Epithelial cell of esophagus (primary cell): ENCODE measurements at regions not wholly inside any gene's neighbourhood (a gene's known extent, or its start where the extent isn't known, plus 50 kb on each side); places are given as distances from the start of the nearest gene placed in this dataset.

Experiments
- DNase-seq: peaks from one replicate; pipeline ENCODE4 v3.0.0; 2010; ENCODE audit warnings: low read depth
- H3K4me3 ChIP-seq: 2 replicates; pipeline ENCODE4 v1.5.1; 2011; ENCODE audit warnings: mild to moderate bottlenecking, low read length, control low read depth
- TF ChIP-seq, protein P1 (sequence below): IDR thresholded peaks from 2 replicates; pipeline ENCODE4 v1.5.1; 2011; ENCODE audit warnings: low read depth, mild to moderate bottlenecking, low read length, control low read depth, inconsistent platforms; ENCODE audit not compliant: insufficient read depth; ENCODE audit errors: missing control alignments

DNA sequence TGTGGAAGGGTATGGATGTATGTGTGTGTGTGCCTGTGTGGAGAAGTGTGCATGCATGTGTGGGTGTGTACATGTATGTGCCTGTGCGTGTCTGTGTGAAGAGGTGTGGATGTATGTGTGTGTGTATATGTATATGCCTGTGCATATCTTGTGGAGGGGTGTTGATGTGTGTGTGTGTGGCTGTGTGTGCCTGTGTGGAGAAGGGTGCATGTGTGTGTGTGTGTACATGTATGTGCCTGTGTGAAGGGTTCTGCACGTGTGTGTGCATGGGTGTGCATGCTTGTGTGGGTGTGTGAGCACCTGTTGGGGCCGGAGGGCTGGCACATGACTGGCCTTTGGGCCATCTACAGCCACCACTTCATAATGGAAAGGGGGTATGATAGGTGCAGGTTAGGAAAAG is 291.4 kb downstream of the IRX2 start:
- no peak overlapping the region for H3K4me3 ChIP-seq
- no peak for DNase-seq
- TF ChIP-seq, protein P1, sequence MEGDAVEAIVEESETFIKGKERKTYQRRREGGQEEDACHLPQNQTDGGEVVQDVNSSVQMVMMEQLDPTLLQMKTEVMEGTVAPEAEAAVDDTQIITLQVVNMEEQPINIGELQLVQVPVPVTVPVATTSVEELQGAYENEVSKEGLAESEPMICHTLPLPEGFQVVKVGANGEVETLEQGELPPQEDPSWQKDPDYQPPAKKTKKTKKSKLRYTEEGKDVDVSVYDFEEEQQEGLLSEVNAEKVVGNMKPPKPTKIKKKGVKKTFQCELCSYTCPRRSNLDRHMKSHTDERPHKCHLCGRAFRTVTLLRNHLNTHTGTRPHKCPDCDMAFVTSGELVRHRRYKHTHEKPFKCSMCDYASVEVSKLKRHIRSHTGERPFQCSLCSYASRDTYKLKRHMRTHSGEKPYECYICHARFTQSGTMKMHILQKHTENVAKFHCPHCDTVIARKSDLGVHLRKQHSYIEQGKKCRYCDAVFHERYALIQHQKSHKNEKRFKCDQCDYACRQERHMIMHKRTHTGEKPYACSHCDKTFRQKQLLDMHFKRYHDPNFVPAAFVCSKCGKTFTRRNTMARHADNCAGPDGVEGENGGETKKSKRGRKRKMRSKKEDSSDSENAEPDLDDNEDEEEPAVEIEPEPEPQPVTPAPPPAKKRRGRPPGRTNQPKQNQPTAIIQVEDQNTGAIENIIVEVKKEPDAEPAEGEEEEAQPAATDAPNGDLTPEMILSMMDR: no peak

DNA sequence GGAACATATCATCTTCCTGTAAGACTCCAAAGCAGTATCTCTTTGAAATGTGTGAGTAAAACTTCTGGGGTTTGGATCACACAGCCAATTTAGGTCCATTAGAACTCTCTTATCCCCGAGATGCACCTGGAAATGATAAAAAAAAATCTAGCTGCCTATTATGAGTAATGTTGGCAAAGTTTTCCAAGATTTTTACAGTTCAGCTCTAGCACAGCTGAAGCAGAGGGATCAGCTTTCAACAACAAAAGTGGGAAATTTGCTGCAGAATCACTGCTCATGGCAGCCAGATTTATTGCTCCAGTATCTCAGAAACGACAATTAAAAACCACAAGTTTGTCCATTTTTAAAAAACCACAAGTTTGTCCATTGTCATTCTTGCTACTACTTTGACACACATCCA is 292.2 kb downstream of the IRX2 start:
- H3K4me3 ChIP-seq: no peak overlapping the region
- no peak for DNase-seq
- TF ChIP-seq, protein P1: no peak

DNA sequence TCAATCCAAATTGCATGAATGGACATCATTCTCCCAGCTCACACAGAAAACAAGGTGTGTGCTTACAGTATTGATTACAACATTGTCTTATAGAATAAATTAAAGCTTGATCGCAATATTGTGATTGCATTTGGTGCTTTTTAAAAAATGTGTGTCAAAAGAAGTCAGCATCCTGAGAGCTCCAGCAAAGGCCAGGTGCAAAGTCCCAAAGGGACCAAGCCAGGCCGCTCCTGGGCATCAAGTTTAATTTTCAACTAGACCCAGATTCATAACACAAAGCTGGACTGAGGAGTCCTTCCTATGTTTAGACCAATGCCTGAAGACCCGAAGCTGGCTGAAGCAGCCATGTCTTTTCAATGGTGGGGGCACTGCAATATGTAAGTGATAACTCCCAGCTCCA is 295.6 kb downstream of the IRX2 start:
- DNase-seq: no peak
- no peak overlapping the region for H3K4me3 ChIP-seq
- TF ChIP-seq, protein P1: no peak

DNA sequence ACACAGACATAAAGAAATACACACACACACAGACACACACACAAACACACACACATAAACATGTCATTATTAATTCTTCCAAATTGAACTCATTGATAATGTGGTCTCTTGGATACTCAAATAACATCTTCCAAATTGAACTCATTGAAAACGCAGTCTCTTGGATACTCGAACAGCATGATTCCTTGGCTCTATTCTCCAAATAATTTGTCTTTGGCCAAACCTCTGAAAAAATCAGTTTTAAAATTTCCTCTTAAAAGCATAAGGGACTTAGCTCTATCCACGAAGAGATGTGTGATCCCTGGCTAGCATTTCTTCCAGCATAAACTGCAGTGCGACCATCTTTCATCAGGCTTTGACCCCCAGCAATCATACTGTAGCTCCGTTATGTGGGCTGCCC is 296.6 kb downstream of the IRX2 start:
- DNase-seq: no peak
- TF ChIP-seq, protein P1: no peak
- no peak overlapping the region for H3K4me3 ChIP-seq

DNA sequence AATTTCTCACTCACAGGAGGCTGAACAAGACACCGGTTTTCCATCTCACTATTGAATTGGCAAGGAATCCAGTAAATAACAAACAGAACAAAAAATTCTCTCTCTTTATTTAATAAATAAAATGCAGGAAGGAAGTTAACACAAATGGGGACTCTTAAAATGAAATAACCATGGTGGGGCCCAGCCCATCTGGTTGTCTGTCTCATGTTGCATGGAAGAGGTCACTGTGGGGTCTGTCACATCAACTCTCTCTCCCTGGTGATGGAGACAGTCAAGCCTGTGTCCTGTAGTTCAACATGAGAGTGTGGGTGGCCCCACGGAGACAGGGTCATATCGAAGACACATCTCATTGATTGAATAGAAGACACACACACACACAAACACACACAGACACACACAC is 297.7 kb downstream of the IRX2 start:
- TF ChIP-seq, protein P1: no peak
- H3K4me3 ChIP-seq: no peak overlapping the region
- no peak for DNase-seq

DNA sequence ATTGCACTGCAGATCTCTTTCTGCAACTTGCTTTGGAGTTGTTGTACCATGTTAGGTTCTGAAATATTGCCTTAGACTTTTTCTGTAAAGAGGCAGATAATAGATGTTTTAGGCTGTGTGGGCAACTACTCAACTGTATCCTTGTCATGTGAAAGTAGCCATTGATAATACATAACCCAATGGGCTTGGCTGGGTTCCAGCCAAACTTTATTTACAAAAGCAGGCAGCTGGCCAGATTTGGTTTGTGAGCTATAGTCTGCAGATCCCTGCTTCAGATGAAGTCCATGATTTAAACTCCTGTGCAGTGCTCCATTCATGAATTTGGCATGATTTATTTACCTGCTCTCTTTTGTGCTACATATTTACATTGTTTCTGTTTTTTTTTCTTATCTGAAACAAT is 300.4 kb downstream of the IRX2 start:
- TF ChIP-seq, protein P1: no peak
- DNase-seq: no peak
- no peak overlapping the region for H3K4me3 ChIP-seq

DNA sequence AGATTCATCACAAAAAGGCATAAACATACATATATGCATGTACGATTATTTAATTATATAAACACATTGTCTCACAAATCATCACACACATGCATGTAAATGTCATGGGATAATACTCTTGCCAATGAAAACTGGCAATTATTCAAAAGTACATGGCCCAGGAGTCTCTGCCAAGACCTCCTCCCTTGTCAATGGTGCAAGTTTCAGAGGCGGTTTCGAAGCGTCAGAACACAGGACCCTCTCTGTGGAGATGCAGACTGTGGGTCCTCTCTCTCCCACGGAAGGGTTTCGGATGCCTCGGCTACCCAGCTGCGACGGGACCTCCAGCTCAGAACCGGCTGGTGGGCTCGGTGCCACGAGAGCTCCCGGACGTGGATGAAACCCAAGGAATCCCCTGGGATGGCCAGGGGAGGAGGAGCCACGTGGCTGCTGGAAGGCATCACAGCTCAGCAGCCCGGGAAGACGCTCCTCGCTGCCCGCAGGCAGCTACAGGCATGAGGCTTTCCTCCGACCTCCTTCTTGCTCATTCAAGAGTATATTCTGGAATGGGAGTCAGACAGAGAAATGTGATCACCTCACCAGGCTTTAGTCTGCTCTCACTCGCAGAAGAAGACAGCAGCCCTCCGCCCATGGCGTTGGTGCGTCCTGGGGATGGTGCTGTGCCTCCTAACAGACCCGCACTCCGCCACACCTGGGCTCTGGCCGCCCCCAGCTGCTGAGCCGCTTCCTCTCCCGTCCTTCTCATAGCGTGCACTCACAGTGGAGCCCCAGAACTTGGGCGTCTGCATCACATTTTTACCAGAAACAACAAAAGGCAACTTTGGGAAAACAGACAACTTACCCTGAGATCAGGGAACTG is 308.8 kb downstream of the IRX2 start:
- TF ChIP-seq, protein P1: no peak
- no peak for DNase-seq
- no peak overlapping the region for H3K4me3 ChIP-seq
